HEK293 (cell line): ENCODE measurements at regions not wholly inside any gene's neighbourhood (a gene's known extent, or its start where the extent isn't known, plus 50 kb on each side); places are given as distances from the start of the nearest gene placed in this dataset.

Experiments
- HOXD13 ChIP-seq: sonication (generic); formaldehyde crosslinking; IDR thresholded peaks from 2 replicates; pipeline ENCODE4 v1.8.0; 2022; ENCODE audit warnings: missing genetic modification reagents, borderline replicate concordance
- SETDB1 ChIP-seq: IDR thresholded peaks from one replicate; pipeline ENCODE4 v1.6.1; 2017; ENCODE audit warnings: mild to moderate bottlenecking, low read length, moderate library complexity, mixed read lengths; ENCODE audit not compliant: insufficient read length
- YY1 ChIP-seq: fragments of 450-650 bp; formaldehyde crosslinking; IDR thresholded peaks from 2 replicates; pipeline ENCODE4 v1.5.1; 2018; ENCODE audit warnings: missing biosample characterization, missing genetic modification characterization
- ZNF423 ChIP-seq: fragments of 450-650 bp; formaldehyde crosslinking; IDR thresholded peaks from 2 replicates; pipeline ENCODE4 v1.5.1; 2016; ENCODE audit warnings: missing biosample characterization, missing genetic modification characterization
- ZNF530 ChIP-seq: fragments of 450-650 bp; formaldehyde crosslinking; IDR thresholded peaks from 2 replicates; pipeline ENCODE4 v1.5.1; 2016; ENCODE audit warnings: low read depth, missing biosample characterization, missing genetic modification characterization
- ZNF561 ChIP-seq: fragments of 450-650 bp; IDR thresholded peaks from 2 replicates; pipeline ENCODE4 v1.5.1; 2018; ENCODE audit warnings: missing biosample characterization, missing genetic modification characterization, borderline replicate concordance
- ZNF707 ChIP-seq: fragments of 450-650 bp; formaldehyde crosslinking; IDR thresholded peaks from 2 replicates; pipeline ENCODE4 v1.5.1; 2016; ENCODE audit warnings: missing biosample characterization, missing genetic modification characterization
- TF ChIP-seq, protein P1 (sequence below): fragments of 450-650 bp; formaldehyde crosslinking; IDR thresholded peaks from 2 replicates; pipeline ENCODE4 v1.5.1; 2016; ENCODE audit warnings: missing biosample characterization, missing genetic modification characterization
- TF ChIP-seq, protein P2 (sequence below): fragments of 450-650 bp; formaldehyde crosslinking; IDR thresholded peaks from 2 replicates; pipeline ENCODE4 v1.5.1; 2016; ENCODE audit warnings: missing biosample characterization, missing genetic modification characterization

DNA sequence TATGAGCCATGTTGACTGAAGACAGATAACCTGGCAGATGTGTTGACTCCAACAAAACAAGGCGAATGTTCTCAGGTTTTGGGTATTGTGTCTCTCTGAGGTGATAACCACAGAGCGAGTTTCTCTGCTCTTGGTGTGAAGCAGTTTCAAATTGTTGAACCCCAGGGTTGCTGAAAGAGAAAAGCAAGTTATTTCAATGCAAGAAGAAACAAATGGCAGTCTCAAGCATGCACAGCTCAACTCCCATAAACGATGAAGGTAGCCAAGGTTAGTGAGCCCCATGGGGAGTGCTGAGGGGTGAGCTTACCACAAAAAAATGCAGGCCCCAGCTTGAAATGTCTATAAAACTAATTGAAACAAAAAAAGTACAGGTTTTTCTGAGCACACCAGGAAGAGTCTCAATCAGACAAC is 220.8 kb upstream of the DAPK1 start:
- TF ChIP-seq HOXD13 (CRISPR knock-in tag), result no peak
- TF ChIP-seq ZNF707, result no peak
- no peak for TF ChIP-seq SETDB1
- no peak for TF ChIP-seq YY1 (tag by site-specific recombination)
- TF ChIP-seq ZNF561 (tag by site-specific recombination), result no peak
- TF ChIP-seq, protein P1, sequence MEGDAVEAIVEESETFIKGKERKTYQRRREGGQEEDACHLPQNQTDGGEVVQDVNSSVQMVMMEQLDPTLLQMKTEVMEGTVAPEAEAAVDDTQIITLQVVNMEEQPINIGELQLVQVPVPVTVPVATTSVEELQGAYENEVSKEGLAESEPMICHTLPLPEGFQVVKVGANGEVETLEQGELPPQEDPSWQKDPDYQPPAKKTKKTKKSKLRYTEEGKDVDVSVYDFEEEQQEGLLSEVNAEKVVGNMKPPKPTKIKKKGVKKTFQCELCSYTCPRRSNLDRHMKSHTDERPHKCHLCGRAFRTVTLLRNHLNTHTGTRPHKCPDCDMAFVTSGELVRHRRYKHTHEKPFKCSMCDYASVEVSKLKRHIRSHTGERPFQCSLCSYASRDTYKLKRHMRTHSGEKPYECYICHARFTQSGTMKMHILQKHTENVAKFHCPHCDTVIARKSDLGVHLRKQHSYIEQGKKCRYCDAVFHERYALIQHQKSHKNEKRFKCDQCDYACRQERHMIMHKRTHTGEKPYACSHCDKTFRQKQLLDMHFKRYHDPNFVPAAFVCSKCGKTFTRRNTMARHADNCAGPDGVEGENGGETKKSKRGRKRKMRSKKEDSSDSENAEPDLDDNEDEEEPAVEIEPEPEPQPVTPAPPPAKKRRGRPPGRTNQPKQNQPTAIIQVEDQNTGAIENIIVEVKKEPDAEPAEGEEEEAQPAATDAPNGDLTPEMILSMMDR (tag by site-specific recombination), result no peak
- TF ChIP-seq ZNF423 (tag by site-specific recombination), result no peak
- TF ChIP-seq, protein P2, sequence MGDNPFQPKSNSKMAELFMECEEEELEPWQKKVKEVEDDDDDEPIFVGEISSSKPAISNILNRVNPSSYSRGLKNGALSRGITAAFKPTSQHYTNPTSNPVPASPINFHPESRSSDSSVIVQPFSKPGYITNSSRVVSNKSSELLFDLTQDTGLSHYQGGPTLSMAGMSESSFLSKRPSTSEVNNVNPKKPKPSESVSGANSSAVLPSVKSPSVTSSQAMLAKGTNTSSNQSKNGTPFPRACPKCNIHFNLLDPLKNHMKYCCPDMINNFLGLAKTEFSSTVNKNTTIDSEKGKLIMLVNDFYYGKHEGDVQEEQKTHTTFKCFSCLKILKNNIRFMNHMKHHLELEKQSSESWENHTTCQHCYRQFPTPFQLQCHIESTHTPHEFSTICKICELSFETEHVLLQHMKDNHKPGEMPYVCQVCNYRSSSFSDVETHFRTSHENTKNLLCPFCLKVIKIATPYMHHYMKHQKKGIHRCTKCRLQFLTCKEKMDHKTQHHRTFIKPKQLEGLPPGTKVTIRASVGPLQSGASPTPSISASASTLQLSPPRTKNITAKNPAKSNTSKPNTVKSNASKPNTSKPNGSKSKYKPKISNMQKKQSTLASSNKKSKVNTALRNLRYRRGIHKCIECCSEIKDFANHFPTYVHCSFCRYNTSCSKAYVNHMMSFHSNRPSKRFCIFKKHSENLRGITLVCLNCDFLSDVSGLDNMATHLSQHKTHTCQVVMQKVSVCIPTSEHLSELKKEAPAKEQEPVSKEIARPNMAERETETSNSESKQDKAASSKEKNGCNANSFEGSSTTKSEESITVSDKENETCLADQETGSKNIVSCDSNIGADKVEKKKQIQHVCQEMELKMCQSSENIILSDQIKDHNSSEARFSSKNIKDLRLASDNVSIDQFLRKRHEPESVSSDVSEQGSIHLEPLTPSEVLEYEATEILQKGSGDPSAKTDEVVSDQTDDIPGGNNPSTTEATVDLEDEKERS (tag by site-specific recombination), result no peak
- no peak for TF ChIP-seq ZNF530
